ENCODE measurements at regions not wholly inside any gene's neighbourhood (a gene's known extent, or its start where the extent isn't known, plus 50 kb on each side); places are given as distances from the start of the nearest gene placed in this dataset.
A peak's percentile ranks its signal among the peaks of the same experiment; 100 is the strongest.

DNA sequence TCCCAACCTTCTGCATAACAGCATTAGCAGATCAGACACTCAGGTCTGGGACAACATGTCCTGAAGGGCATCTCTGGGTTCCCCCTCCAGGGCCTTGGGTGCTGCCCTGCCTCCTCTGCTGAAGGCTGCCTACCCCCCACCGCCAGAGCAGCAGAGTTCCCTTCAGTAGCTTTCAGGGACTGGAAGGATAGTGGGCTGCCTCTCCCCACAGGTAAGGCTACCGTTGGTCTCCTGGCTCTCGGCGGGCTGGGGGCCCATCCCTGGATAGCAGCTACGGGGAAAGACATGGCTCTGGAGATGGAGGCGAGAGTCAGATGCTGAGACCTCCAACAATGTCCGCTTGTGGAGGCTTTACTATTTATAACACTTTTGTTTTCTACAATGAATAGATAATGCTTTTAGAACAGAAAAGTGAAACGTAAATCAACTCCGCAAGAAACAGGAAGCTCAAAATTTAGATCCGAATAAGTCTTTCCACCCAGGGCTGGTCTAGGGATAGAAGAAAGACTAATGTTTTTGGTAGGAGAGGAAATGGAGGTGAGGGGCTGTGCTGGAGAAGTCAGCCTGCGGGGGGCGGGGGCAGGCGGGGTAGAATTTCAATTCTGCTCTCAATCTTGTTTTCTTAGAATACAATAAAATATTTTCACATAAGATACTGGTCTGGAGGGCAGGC is 58.4 kb downstream of the ARL4C start:
- H3K9me3 ChIP-seq (ENCODE audit: low read length), result no peaks in the 10 kb centered on the region
- no peak overlapping the region for H3K4me3 ChIP-seq (ENCODE audit: low read depth, low read length, poor library complexity, severe bottlenecking)
- no peaks in the 10 kb centered on the region for H3K9me2 ChIP-seq (ENCODE audit: low read depth, low read length)
- H2AFZ ChIP-seq (ENCODE audit: low read length), result no peak overlapping the region
- peak overlapping the region; percentile 41 for H3K27ac ChIP-seq (ENCODE audit: low read depth, low read length, poor library complexity, severe bottlenecking)
- H3K4me1 ChIP-seq (ENCODE audit: insufficient read depth, low read length, severe bottlenecking), result peaks cover 24% of the 10 kb centered on the region
- no peak overlapping the region for H3K9ac ChIP-seq (ENCODE audit: low read length)
- H3K27me3 ChIP-seq (ENCODE audit: insufficient read depth, low read length), result no peaks in the 10 kb centered on the region
- TF ChIP-seq, protein P1, sequence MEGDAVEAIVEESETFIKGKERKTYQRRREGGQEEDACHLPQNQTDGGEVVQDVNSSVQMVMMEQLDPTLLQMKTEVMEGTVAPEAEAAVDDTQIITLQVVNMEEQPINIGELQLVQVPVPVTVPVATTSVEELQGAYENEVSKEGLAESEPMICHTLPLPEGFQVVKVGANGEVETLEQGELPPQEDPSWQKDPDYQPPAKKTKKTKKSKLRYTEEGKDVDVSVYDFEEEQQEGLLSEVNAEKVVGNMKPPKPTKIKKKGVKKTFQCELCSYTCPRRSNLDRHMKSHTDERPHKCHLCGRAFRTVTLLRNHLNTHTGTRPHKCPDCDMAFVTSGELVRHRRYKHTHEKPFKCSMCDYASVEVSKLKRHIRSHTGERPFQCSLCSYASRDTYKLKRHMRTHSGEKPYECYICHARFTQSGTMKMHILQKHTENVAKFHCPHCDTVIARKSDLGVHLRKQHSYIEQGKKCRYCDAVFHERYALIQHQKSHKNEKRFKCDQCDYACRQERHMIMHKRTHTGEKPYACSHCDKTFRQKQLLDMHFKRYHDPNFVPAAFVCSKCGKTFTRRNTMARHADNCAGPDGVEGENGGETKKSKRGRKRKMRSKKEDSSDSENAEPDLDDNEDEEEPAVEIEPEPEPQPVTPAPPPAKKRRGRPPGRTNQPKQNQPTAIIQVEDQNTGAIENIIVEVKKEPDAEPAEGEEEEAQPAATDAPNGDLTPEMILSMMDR (IDR thresholded peaks at IDR 0.05; ENCODE audit: low read length), result no peak
- no peak for TF ChIP-seq EZH2 (IDR thresholded peaks at IDR 0.05; ENCODE audit: borderline replicate concordance, low read length)
- H3K4me2 ChIP-seq (ENCODE audit: low read length), result no peak overlapping the region
- H3K79me2 ChIP-seq (ENCODE audit: insufficient read depth, low read length), result no peaks in the 10 kb centered on the region
- H3K36me3 ChIP-seq (ENCODE audit: insufficient read depth, low read length), result no peaks in the 10 kb centered on the region
- no peaks in the 10 kb centered on the region for H4K20me1 ChIP-seq (ENCODE audit: insufficient read depth, low read length)
- no peaks in the 10 kb centered on the region for H3F3A ChIP-seq (ENCODE audit: insufficient read depth, low read length)

DNA sequence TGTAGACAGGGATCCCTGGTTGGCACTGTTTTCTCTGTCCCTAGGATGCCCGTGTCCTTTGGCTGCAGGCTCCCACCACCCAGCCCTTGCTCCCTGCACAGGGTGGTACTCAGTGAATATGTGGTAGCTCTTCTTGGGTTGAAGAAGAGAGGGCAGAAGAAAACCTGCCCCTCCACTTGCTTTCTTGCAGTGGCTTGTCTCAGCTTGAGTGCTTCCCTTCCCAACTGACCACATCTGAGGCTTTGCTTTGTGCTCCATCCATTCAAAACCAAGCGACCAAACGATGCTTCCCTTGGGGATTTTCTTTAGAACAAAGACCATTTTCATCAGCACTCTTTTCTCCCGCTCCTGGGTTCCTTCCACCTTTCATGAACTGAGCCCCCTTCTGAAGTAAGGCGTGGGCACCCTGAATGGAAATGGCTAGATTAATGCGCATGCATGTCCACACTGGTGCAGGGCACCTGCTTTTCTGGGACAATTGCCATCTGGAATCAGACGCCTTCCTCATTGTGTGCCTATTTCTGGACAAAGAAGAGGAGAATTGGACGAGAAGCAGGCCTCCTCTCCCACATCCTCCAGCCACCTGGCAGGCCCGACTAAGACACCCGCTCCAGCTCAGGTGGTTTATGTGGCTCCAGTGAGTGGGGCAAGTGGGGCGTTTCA is 59.1 kb downstream of the ARL4C start:
- Histone ChIP-seq H3F3A (ENCODE audit: insufficient read depth, low read length) (no peaks in the 10 kb centered on the region), H3K27ac (ENCODE audit: low read depth, low read length, poor library complexity, severe bottlenecking) (peak overlapping the region; percentile 41), H3K27me3 (ENCODE audit: insufficient read depth, low read length) (no peaks in the 10 kb centered on the region), H2AFZ (ENCODE audit: low read length) (no peak overlapping the region), H3K4me3 (ENCODE audit: low read depth, low read length, poor library complexity, severe bottlenecking) (no peak overlapping the region), H3K9me2 (ENCODE audit: low read depth, low read length) (no peaks in the 10 kb centered on the region), H4K20me1 (ENCODE audit: insufficient read depth, low read length) (no peaks in the 10 kb centered on the region), H3K4me2 (ENCODE audit: low read length) (no peak overlapping the region), H3K4me1 (ENCODE audit: insufficient read depth, low read length, severe bottlenecking) (peaks cover 18% of the 10 kb centered on the region), H3K79me2 (ENCODE audit: insufficient read depth, low read length) (no peaks in the 10 kb centered on the region), H3K9me3 (ENCODE audit: low read length) (no peaks in the 10 kb centered on the region), H3K36me3 (ENCODE audit: insufficient read depth, low read length) (no peaks in the 10 kb centered on the region), H3K9ac (ENCODE audit: low read length) (no peak overlapping the region)
- TF ChIP-seq, protein P1 (IDR thresholded peaks at IDR 0.05; ENCODE audit: low read length), result no peak
- TF ChIP-seq EZH2 (IDR thresholded peaks at IDR 0.05; ENCODE audit: borderline replicate concordance, low read length), result no peak

DNA sequence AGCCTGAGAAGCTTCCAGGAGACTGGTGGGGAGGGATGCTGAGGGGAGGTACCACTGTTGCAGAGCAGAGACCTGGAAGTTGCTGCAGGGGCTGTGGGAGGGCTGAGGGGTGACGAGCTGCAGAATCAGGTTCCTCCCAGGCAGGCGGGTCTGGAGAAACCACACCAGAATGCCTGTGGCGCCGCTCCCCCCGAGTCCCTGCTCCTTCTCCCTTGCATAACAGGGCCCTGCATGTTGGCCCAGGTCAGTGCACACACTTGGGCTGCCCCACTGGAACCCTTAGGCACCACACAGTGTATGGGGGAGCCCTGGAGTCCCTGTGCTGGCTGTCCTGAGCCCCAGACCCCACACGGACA is 60.4 kb downstream of the ARL4C start:
- Histone ChIP-seq H3K9me2 (ENCODE audit: low read depth, low read length) (no peaks in the 10 kb centered on the region), H4K20me1 (ENCODE audit: insufficient read depth, low read length) (no peaks in the 10 kb centered on the region), H3K79me2 (ENCODE audit: insufficient read depth, low read length) (no peaks in the 10 kb centered on the region), H3K36me3 (ENCODE audit: insufficient read depth, low read length) (no peaks in the 10 kb centered on the region), H3F3A (ENCODE audit: insufficient read depth, low read length) (no peaks in the 10 kb centered on the region), H3K9me3 (ENCODE audit: low read length) (no peaks in the 10 kb centered on the region), H3K4me2 (ENCODE audit: low read length) (no peak overlapping the region), H3K9ac (ENCODE audit: low read length) (no peak overlapping the region), H3K27ac (ENCODE audit: low read depth, low read length, poor library complexity, severe bottlenecking) (no peak overlapping the region), H3K27me3 (ENCODE audit: insufficient read depth, low read length) (no peaks in the 10 kb centered on the region), H3K4me3 (ENCODE audit: low read depth, low read length, poor library complexity, severe bottlenecking) (no peak overlapping the region), H2AFZ (ENCODE audit: low read length) (no peak overlapping the region), H3K4me1 (ENCODE audit: insufficient read depth, low read length, severe bottlenecking) (peaks cover 16% of the 10 kb centered on the region)
- TF ChIP-seq EZH2 (IDR thresholded peaks at IDR 0.05; ENCODE audit: borderline replicate concordance, low read length), result no peak
- TF ChIP-seq, protein P1 (IDR thresholded peaks at IDR 0.05; ENCODE audit: low read length), result no peak
